HG03139 (cell line): ENCODE measurements at regions not wholly inside any gene's neighbourhood (a gene's known extent, or its start where the extent isn't known, plus 50 kb on each side); places are given as distances from the start of the nearest gene placed in this dataset.

Experiments
- ATAC-seq: cut with Tn5 transposase; IDR thresholded peaks from one replicate; pipeline ENCODE4 v1.9.1; 2021; ENCODE audit not compliant: unreplicated experiment

GRCh38 chr2:12964904-12965539 is 248.3 kb downstream of the TRIB2 start:
- no peak for ATAC-seq

GRCh38 chr2:12965540-12966269 is 249.0 kb downstream of the TRIB2 start:
- ATAC-seq: no peak

GRCh38 chr2:12967804-12968203 is 251.1 kb downstream of the TRIB2 start:
- ATAC-seq: no peak

DNA sequence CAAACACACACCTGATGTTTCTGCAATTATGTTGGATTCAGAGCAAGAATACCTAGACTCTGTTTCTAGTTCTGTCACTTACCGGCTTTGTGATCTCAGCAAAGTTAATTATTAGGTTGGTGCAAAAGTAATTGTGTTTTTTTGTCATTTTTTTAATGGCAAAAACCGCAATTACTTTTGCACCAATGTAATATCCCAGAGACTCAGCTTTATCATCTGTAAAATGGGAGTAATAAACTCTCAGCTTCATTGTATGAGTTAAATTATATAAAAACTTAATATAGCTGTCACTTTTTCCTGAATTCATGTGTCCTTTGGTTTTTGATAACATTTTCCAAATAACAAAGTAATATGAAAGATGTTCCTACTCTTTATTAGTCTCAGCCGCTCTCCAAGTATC is 251.7 kb downstream of the TRIB2 start:
- ATAC-seq: no peak

DNA sequence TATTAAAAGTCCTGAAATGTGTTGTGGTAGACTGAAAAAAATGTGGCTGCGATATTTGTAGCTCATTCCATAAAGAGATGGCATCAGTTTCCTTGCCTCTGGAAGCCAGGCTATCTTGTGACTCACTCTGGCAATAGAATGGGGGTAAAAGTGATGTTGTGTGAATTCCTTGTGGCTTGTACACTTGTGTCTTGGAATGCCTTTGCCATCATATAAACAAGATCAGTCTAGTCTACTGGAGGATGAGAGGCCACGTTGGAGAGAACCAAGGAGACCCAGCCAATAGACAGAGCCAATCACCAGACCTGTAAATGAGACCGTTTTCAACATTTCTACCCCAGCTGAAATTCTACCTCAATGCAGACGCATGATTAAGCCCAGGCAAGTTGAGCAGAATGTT is 254.1 kb downstream of the TRIB2 start:
- ATAC-seq: no peak

DNA sequence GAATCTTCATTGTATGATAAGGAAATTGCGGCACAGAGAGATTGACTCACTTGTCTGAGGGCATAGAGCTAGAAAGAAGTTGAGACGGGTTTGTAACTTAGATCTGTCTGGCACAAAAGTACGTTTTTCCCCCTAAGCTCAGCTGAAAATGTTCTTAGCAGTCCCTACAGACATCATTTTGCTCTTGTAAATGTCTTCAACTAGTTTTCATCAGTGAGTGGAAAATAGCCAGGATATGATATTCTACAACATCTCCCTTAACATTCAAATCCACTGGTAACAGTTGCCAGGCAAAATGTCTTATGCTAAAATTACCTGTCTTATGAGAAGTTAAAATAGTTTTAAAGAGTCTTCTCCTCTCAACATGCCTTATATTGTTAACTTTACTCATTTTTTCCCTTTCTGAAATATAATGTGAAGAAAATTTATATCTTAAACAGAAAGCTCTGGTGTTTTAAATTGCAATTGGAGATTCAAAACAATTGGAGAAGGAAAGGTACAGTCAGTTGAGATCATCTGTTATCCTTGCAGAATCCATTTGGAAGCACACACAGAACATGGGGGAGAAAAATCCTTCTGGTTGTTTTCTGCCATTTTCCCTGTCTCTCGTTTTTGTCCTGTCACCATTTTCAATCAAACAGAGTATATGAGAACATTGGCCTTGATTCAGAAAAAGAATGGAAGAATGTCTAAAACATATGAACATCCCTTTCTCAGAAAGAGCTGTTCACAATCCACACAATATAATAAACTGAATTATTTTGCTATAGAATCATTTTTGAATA is 255.0 kb downstream of the TRIB2 start:
- ATAC-seq: no peak

DNA sequence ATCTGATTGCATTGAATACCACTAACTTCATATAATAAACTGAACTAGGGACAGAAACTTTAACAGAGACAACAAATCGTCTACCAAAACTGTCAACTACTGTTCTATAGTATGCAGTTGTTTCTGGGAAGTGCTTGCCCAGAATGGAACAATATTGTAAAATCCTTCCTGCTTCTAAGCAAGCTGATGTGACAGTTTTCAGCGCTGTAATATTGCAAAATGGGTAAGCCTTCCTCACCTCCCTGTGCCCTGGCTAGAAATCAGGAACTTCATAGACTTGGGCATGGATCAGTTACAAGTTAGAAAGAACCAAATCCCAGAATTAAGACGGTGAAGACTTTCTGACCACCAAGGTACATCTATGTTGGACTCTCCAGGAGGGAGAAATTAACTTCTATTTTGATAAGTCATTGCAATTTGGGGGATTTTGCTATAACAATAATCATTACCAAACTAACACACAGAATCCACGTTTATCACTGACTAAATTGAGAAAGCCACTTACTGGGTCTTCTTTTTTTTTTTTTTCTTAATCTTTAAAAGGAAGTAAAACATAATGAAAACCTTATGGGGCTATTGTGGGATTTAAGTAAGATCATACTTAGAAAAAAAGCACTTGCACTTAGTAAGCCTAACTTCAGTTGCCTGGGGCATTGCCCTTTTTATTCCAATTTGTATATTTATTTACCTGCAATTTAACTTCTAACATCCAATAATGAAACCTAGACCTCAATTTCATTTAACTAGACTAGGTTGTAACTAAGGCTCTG is 261.5 kb downstream of the TRIB2 start:
- ATAC-seq: no peak

- no peak for ATAC-seq
Observed at GRCh38 chr2:12979066-12979465, 262.3 kb downstream of the TRIB2 start.

- ATAC-seq: no peak
Observed at GRCh38 chr2:12980817-12981216, 264.1 kb downstream of the TRIB2 start.

DNA sequence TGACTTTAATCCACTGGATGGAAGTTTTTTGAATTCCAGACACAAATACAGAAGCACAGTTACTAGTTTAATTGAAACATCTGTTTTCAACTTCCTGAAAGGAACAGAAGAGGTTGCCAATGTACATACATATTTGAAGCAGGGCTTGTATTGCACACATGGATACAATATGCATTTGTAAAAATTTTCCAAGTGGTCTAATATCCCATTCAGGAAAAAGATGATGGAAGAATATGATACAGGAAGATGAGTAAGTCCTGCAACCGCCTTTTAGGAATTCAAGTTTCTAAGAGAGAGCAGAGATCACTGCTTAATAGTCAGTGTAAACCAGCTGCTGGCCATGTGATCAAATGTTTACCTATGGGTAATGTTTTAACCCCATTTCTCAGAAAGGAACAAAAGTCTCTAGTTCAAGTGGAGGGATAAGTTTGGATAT is 265.4 kb downstream of the TRIB2 start:
- ATAC-seq: no peak

DNA sequence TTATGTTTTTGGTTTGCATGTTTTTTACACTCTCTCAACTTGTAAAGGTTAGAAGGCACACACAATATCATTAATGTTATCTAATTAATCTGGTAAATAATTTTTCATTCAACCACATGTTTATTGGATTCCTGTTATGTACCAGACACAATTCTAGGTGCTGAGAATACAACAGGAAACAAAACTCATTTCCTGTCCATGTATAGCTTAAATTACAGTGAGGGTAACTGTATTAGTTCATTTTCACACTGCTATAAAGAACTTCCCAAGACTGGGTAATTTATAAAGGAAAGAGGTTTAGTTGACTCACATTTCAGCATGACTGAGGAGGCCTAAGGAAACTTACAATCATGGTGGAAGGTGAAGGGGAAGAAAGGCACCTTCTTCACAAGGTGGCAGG is 270.5 kb downstream of the TRIB2 start:
- ATAC-seq: no peak

DNA sequence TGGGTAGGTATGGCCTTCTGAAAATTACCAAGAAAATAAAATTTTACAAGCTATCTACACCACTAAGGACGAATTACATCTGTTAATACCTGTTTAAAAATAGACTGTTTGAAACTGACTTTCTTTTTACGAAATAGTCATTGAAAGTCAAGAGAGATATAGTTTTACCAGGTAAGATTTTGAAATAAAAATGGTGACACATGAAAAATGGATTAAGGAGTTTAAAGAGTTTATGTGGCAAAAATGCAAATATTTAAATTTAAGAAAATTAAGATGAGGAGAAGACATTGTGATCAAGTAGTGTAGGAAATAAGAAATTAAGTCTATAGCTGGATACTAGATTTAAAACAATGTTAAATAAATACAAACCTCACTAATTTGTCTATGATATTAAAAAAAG is 271.5 kb downstream of the TRIB2 start:
- no peak for ATAC-seq

DNA sequence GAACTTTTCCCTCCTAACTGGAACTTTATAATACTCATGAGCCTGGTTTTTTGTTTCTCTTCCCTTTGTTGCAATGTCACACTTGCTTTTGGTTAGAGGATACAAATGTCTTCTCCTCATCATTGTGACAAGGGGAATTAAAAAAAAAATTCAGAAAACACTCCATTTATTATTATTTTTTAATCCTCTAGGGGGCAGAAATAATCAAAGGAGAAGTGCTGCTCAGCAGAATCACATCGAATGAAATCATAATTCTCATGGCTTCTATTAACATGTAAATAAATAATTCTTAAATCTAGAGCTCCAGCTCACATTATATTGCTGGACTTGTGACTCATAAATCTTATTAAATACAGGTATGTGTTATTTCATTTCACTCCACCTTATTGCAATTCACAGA is 273.8 kb downstream of the TRIB2 start:
- ATAC-seq: no peak

DNA sequence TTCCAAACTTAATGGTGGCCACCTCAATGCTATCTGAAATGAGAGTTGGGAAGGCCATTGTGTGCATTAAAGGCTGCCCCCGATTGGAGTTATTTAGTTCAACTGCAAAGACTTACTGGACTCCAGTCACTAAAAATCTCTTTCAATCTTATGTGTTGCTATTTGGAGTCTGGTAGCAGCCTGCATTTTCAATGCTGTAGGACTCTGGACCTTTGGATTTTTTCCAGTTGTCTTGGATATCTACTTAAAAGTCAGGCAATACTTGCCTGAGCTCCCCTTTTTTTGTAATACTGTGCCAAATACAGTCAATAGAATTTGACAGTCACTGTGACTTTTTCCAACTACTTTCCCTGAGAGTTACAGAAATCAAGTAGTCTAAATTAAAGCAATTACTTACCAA is 281.9 kb downstream of the TRIB2 start:
- no peak for ATAC-seq

GRCh38 chr2:13000664-13001363 is 284.1 kb downstream of the TRIB2 start:
- no peak for ATAC-seq

GRCh38 chr2:13001408-13001807 is 284.7 kb downstream of the TRIB2 start:
- ATAC-seq: no peak

- no peak for ATAC-seq
Observed at GRCh38 chr2:13002536-13003331, 286.0 kb downstream of the TRIB2 start.

- no peak for ATAC-seq
Observed at GRCh38 chr2:13003500-13003899, 286.8 kb downstream of the TRIB2 start.

DNA sequence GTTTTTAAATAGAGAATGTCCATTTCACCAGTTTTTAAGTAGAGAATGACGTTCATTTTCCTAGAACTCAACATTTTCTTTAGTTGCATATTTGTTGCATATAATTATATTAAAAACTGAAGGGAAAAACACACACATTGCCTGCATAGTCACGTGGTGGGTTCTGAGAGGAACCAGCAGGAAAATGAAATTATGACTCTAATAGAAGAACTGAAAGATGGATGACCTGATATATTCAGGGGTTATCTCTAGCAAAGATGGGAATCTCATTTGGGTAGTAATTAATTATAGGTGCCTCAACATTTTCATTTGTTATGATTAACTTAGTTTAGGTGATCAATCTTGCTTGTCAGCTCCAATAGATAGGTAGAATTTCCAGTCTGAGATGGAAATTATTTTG is 288.3 kb downstream of the TRIB2 start:
- ATAC-seq: no peak
